ENCODE measurements at regions not wholly inside any gene's neighbourhood (a gene's known extent, or its start where the extent isn't known, plus 50 kb on each side); places are given as distances from the start of the nearest gene placed in this dataset.
"Not testable (repeated sequence)": the region's sequence is repeated elsewhere in the genome, so short reads cannot be mapped to it uniquely, and the experiment has no call there.

DNA sequence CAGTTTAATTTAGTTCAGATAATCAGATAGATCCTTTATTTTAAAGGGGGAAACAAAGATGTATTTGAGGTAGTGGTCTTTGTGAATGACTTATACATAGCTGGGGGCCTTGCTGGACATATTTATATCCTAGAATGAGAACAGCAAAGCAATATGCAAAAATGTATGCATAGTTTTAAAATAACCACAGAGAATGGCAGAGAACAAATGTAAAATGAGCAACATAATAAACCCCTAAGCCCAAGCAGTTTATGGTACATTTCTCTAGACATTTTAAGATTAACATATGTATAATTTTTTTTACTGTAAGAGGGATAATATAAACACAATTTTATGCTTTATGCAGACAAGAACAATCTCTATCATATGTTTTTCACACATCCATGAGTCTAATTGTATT, 434.2 kb upstream of the SMIM31 start:
- DNase-seq (ENCODE audit: low read depth), result no peak
- TF ChIP-seq, protein P1, sequence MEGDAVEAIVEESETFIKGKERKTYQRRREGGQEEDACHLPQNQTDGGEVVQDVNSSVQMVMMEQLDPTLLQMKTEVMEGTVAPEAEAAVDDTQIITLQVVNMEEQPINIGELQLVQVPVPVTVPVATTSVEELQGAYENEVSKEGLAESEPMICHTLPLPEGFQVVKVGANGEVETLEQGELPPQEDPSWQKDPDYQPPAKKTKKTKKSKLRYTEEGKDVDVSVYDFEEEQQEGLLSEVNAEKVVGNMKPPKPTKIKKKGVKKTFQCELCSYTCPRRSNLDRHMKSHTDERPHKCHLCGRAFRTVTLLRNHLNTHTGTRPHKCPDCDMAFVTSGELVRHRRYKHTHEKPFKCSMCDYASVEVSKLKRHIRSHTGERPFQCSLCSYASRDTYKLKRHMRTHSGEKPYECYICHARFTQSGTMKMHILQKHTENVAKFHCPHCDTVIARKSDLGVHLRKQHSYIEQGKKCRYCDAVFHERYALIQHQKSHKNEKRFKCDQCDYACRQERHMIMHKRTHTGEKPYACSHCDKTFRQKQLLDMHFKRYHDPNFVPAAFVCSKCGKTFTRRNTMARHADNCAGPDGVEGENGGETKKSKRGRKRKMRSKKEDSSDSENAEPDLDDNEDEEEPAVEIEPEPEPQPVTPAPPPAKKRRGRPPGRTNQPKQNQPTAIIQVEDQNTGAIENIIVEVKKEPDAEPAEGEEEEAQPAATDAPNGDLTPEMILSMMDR (IDR thresholded peaks at IDR 0.05; ENCODE audit: insufficient read depth, low read depth, low read length), result no peak
- H3K4me3 ChIP-seq (ENCODE audit: low read depth, low read length), result no peak overlapping the region

DNA sequence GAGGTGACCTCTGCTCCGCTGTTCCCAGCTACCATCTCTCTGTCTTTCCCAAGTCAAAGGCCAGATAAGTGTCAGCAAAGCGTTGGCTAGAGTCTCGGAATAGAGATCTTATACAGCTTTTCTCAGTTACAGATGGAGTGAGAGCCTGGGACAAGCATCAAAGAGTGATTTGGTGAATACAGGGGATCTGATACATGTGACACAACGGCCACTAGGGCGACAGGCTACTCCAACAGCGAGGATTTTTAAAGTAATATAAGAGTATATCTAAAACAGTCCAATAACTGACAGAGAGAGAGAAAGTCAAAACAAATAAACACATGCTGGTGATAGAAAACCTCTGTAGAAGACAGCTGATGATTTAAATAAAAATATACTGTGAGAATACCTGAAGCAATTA, 433.1 kb upstream of the SMIM31 start:
- no peak overlapping the region for H3K4me3 ChIP-seq (ENCODE audit: low read depth, low read length)
- TF ChIP-seq, protein P1 (IDR thresholded peaks at IDR 0.05; ENCODE audit: insufficient read depth, low read depth, low read length), result no peak
- no peak for DNase-seq (ENCODE audit: low read depth)

- no peak for DNase-seq (ENCODE audit: low read depth)
- no peak overlapping the region for H3K4me3 ChIP-seq (ENCODE audit: low read depth, low read length)
- TF ChIP-seq, protein P1 (IDR thresholded peaks at IDR 0.05; ENCODE audit: insufficient read depth, low read depth, low read length), result no peak
These were observed 427.9 kb upstream of the SMIM31 start for GRCh38 chr4:164326056-164326455.

DNA sequence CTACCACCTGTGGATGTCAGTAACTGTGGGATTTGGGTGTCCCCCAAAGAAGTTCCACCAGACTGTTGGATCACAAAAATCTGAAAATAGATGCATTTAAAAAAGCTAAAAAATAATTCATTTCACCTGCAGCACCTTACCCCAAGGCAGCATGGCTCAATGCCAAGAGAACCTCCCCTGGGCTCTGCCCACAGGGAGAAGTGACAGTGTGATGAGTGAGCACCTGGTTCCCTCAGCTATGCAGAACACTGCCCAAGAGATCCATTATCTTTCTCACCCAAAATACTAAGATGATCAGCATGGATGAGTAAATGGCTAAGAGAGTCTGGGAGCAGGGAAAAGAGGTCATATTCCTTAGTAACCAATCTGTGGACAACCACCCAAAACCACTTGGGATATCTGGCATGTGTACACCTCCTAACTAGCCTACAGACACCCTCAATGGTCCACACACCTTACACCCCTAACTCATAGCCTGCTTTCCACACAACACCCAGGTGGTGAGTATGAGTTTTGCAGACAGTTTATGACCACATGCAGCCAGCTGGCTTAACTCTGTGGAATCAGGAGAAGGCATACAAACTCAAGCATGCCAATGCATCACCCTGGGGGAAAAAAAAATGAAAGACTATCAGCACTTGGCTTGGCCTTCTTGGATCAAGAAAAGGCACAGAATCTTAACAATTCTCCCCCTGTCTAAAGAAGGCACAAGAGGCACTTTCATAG, 416.5 kb upstream of the SMIM31 start:
- TF ChIP-seq, protein P1 (IDR thresholded peaks at IDR 0.05; ENCODE audit: insufficient read depth, low read depth, low read length), result no peak
- no peak for DNase-seq (ENCODE audit: low read depth)

GRCh38 chr4:164343472-164343976, 410.4 kb upstream of the SMIM31 start:
- H3K4me3 ChIP-seq (ENCODE audit: low read depth, low read length), result no peak overlapping the region
- DNase-seq (ENCODE audit: low read depth), result no peak
- TF ChIP-seq, protein P1 (IDR thresholded peaks at IDR 0.05; ENCODE audit: insufficient read depth, low read depth, low read length), result no peak

More for the DNA sequence above, 416.5 kb upstream of the SMIM31 start:
- no peak overlapping the region for H3K4me3 ChIP-seq (ENCODE audit: low read depth, low read length)

DNA sequence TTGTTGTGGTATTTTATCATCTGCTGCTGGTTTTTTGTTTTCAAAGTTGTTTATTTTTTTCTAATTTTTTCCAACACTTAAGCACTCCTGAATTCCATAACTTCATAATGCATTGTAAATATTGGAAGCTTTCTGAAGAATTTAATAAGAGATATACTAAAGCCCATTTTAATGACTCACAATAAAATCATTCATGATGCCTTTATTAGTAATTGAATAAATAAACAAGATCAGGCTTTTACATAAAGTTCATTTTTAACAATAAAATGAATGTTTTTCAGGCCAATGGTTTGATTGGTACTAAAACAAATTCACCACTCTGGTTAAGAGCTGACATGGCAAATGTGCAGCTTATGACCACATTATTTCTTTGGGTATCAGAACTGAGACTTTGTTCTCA, 408.2 kb upstream of the SMIM31 start:
- TF ChIP-seq, protein P1 (IDR thresholded peaks at IDR 0.05; ENCODE audit: insufficient read depth, low read depth, low read length), result no peak
- DNase-seq (ENCODE audit: low read depth), result no peak
- no peak overlapping the region for H3K4me3 ChIP-seq (ENCODE audit: low read depth, low read length)

GRCh38 chr4:164350061-164350460, 403.9 kb upstream of the SMIM31 start:
- TF ChIP-seq, protein P1 (IDR thresholded peaks at IDR 0.05; ENCODE audit: insufficient read depth, low read depth, low read length), result no peak
- no peak for DNase-seq (ENCODE audit: low read depth)
- no peak overlapping the region for H3K4me3 ChIP-seq (ENCODE audit: low read depth, low read length)

- not testable (repeated sequence) for H3K4me3 ChIP-seq (ENCODE audit: low read depth, low read length); DNase-seq (ENCODE audit: low read depth)
These were observed 403.2 kb upstream of the SMIM31 start for GRCh38 chr4:164350716-164351115.

Data from fibroblast of villous mesenchyme (primary cell).